GM19372 (cell line): ENCODE measurements at regions not wholly inside any gene's neighbourhood (a gene's known extent, or its start where the extent isn't known, plus 50 kb on each side); places are given as distances from the start of the nearest gene placed in this dataset.
"Not testable (repeated sequence)": the region's sequence is repeated elsewhere in the genome, so short reads cannot be mapped to it uniquely, and the experiment has no call there.

ENCODE experiments used
- ATAC-seq: cut with Tn5 transposase; IDR thresholded peaks from one replicate; pipeline ENCODE4 v1.9.1; 2021; ENCODE audit warnings: mild to moderate bottlenecking, low read depth, moderate library complexity; ENCODE audit not compliant: unreplicated experiment

GRCh38 chr1:29592731-29593130, 356.4 kb downstream of the PTPRU start:
- ATAC-seq = no peak

GRCh38 chr1:29592261-29592615, 355.9 kb downstream of the PTPRU start:
- no peak for ATAC-seq

- ATAC-seq = no peak
Measured at GRCh38 chr1:29591601-29592260, 355.4 kb downstream of the PTPRU start.

GRCh38 chr1:29590583-29591565, 354.6 kb downstream of the PTPRU start:
- ATAC-seq = no peak

GRCh38 chr1:29589716-29590115, 353.4 kb downstream of the PTPRU start:
- not testable (repeated sequence) for ATAC-seq

GRCh38 chr1:29586991-29587745, 350.8 kb downstream of the PTPRU start:
- ATAC-seq = no peak

- ATAC-seq = no peak
Measured at GRCh38 chr1:29586215-29586614, 349.9 kb downstream of the PTPRU start.

- ATAC-seq = no peak
Measured at GRCh38 chr1:29585656-29586055, 349.3 kb downstream of the PTPRU start.

GRCh38 chr1:29585201-29585600, 348.9 kb downstream of the PTPRU start:
- ATAC-seq = no peak

GRCh38 chr1:29584776-29585175, 348.5 kb downstream of the PTPRU start:
- no peak for ATAC-seq

GRCh38 chr1:29584362-29584761, 348.0 kb downstream of the PTPRU start:
- no peak for ATAC-seq

GRCh38 chr1:29583727-29584126, 347.4 kb downstream of the PTPRU start:
- no peak for ATAC-seq

GRCh38 chr1:29581256-29581655, 344.9 kb downstream of the PTPRU start:
- ATAC-seq = no peak

GRCh38 chr1:29579821-29580425, 343.6 kb downstream of the PTPRU start:
- ATAC-seq = no peak

GRCh38 chr1:29577512-29577911, 341.2 kb downstream of the PTPRU start:
- ATAC-seq = no peak

GRCh38 chr1:29576510-29576909, 340.2 kb downstream of the PTPRU start:
- no peak for ATAC-seq

- ATAC-seq = no peak
Measured at GRCh38 chr1:29575826-29576225, 339.5 kb downstream of the PTPRU start.

GRCh38 chr1:29575277-29575676, 339.0 kb downstream of the PTPRU start:
- no peak for ATAC-seq

GRCh38 chr1:29574871-29575270, 338.5 kb downstream of the PTPRU start:
- no peak for ATAC-seq

GRCh38 chr1:29569971-29570634, 333.8 kb downstream of the PTPRU start:
- ATAC-seq = no peak
